K562 (cell line): ENCODE measurements at regions not wholly inside any gene's neighbourhood (a gene's known extent, or its start where the extent isn't known, plus 50 kb on each side); places are given as distances from the start of the nearest gene placed in this dataset.

ENCODE experiments used
- CBFB ChIP-seq: sonication (generic); formaldehyde crosslinking; IDR thresholded peaks from 2 replicates; pipeline ENCODE4 v1.4.0; 2020; ENCODE audit warnings: mild to moderate bottlenecking, missing genetic modification reagents
- E2F1 ChIP-seq: sonication (generic); formaldehyde crosslinking; IDR thresholded peaks from 2 replicates; pipeline ENCODE4 v1.8.1; 2023; ENCODE audit warnings: mild to moderate bottlenecking, missing genetic modification reagents, moderate library complexity
- HEY1 ChIP-seq: fragments of 250-450 bp; sonication (Bioruptor Pico); IDR thresholded peaks from 2 replicates; pipeline ENCODE4 v1.5.0; 2020; ENCODE audit warnings: mild to moderate bottlenecking, moderate library complexity, borderline replicate concordance
- HMGXB4 ChIP-seq: sonication (generic); formaldehyde crosslinking; IDR thresholded peaks from 2 replicates; pipeline ENCODE4 v1.8.1; 2023; ENCODE audit warnings: mild to moderate bottlenecking, missing genetic modification reagents
- HOXB6 ChIP-seq: fragments of 250-450 bp; sonication (Bioruptor Pico); IDR thresholded peaks from 2 replicates; pipeline ENCODE4 v1.5.1; 2022; ENCODE audit warnings: mild to moderate bottlenecking, borderline replicate concordance
- KHSRP ChIP-seq: fragments of 450-650 bp; IDR thresholded peaks from 2 replicates; pipeline ENCODE4 v1.6.1; 2017
- MTA3 ChIP-seq: fragments of 450-650 bp; formaldehyde crosslinking; IDR thresholded peaks from 2 replicates; pipeline ENCODE4 v1.6.1; 2017; ENCODE audit warnings: mild to moderate bottlenecking, borderline replicate concordance
- NR2F6 ChIP-seq: fragments of 450-650 bp; formaldehyde crosslinking; IDR thresholded peaks from 2 replicates; pipeline ENCODE4 v1.4.0; 2020; ENCODE audit warnings: mild to moderate bottlenecking
- SMAD3 ChIP-seq: fragments of 450-650 bp; formaldehyde crosslinking; conservative IDR thresholded peaks from 2 replicates; pipeline ENCODE4 v1.4.0; 2020; ENCODE audit warnings: mild to moderate bottlenecking
- SMARCC2 ChIP-seq: fragments of 450-650 bp; IDR thresholded peaks from 2 replicates; pipeline ENCODE4 v1.6.1; 2017; ENCODE audit warnings: antibody characterized with exemption, moderate library complexity, mild to moderate bottlenecking, low read depth
- ZBTB33 ChIP-seq: sonication (generic); formaldehyde crosslinking; IDR thresholded peaks from 2 replicates; pipeline ENCODE4 v1.8.1; 2023; ENCODE audit warnings: mild to moderate bottlenecking, missing genetic modification reagents

GRCh38 chr4:96894621-96895020, 1054.7 kb downstream of the PDHA2 start (continued):
- no peak for TF ChIP-seq NR2F6 (CRISPR knock-in tag)
- no peak for TF ChIP-seq HOXB6 (CRISPR knock-in tag)
- no peak for TF ChIP-seq SMAD3 (CRISPR knock-in tag)
- no peak for TF ChIP-seq SMARCC2
- no peak for TF ChIP-seq E2F1 (CRISPR knock-in tag)
- TF ChIP-seq HEY1, result no peak
- no peak for TF ChIP-seq ZBTB33 (CRISPR knock-in tag)
- no peak for TF ChIP-seq HMGXB4 (CRISPR knock-in tag)
- TF ChIP-seq CBFB (CRISPR knock-in tag), result no peak
- no peak for TF ChIP-seq MTA3
- no peak for TF ChIP-seq KHSRP
